ENCODE measurements at regions not wholly inside any gene's neighbourhood (a gene's known extent, or its start where the extent isn't known, plus 50 kb on each side); places are given as distances from the start of the nearest gene placed in this dataset.

DNA sequence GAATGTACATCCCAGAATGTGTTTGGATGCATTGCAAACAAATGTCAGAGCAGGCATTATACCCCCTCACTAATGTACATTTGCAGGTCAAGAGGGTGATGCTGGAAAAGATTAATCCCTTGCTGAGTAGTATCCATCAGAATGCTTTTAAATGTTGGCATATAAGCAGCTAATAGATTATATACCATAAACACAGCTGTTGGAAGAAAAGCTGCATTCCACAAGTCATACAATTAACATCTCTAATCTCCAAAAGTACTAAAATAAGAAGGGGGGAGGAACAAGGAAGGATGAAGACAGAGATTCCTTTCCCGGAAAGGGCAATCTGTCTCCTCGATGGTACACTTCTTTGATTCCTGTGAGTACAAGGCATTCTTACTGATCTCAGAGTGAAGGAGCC, 445.7 kb upstream of the CDIN1 start:
- TF ChIP-seq TAF1 (IDR thresholded peaks at IDR 0.05; ENCODE audit: low read depth) = no peak
- TF ChIP-seq POLR2AphosphoS5 (IDR thresholded peaks at IDR 0.05) = no peak
- TF ChIP-seq, protein P1, sequence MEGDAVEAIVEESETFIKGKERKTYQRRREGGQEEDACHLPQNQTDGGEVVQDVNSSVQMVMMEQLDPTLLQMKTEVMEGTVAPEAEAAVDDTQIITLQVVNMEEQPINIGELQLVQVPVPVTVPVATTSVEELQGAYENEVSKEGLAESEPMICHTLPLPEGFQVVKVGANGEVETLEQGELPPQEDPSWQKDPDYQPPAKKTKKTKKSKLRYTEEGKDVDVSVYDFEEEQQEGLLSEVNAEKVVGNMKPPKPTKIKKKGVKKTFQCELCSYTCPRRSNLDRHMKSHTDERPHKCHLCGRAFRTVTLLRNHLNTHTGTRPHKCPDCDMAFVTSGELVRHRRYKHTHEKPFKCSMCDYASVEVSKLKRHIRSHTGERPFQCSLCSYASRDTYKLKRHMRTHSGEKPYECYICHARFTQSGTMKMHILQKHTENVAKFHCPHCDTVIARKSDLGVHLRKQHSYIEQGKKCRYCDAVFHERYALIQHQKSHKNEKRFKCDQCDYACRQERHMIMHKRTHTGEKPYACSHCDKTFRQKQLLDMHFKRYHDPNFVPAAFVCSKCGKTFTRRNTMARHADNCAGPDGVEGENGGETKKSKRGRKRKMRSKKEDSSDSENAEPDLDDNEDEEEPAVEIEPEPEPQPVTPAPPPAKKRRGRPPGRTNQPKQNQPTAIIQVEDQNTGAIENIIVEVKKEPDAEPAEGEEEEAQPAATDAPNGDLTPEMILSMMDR (IDR thresholded peaks at IDR 0.05; ENCODE audit: poor library complexity, severe bottlenecking) = no peak
- TF ChIP-seq, protein P2, sequence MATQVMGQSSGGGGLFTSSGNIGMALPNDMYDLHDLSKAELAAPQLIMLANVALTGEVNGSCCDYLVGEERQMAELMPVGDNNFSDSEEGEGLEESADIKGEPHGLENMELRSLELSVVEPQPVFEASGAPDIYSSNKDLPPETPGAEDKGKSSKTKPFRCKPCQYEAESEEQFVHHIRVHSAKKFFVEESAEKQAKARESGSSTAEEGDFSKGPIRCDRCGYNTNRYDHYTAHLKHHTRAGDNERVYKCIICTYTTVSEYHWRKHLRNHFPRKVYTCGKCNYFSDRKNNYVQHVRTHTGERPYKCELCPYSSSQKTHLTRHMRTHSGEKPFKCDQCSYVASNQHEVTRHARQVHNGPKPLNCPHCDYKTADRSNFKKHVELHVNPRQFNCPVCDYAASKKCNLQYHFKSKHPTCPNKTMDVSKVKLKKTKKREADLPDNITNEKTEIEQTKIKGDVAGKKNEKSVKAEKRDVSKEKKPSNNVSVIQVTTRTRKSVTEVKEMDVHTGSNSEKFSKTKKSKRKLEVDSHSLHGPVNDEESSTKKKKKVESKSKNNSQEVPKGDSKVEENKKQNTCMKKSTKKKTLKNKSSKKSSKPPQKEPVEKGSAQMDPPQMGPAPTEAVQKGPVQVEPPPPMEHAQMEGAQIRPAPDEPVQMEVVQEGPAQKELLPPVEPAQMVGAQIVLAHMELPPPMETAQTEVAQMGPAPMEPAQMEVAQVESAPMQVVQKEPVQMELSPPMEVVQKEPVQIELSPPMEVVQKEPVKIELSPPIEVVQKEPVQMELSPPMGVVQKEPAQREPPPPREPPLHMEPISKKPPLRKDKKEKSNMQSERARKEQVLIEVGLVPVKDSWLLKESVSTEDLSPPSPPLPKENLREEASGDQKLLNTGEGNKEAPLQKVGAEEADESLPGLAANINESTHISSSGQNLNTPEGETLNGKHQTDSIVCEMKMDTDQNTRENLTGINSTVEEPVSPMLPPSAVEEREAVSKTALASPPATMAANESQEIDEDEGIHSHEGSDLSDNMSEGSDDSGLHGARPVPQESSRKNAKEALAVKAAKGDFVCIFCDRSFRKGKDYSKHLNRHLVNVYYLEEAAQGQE (IDR thresholded peaks at IDR 0.05; ENCODE audit: borderline replicate concordance) = no peak
- TF ChIP-seq RAD21 (conservative IDR thresholded peaks at IDR 0.05) = no peak
- TF ChIP-seq MXI1 (conservative IDR thresholded peaks at IDR 0.05; ENCODE audit: poor library complexity, severe bottlenecking) = no peak
- no peak for TF ChIP-seq EZH2 (IDR thresholded peaks at IDR 0.05; ENCODE audit: borderline replicate concordance, insufficient read depth, low read length, poor library complexity, severe bottlenecking)
- no peak for TF ChIP-seq EP300 (conservative IDR thresholded peaks at IDR 0.05; ENCODE audit: poor library complexity, severe bottlenecking)

All from neural cell (in vitro differentiated cells).